ENCODE measurements at regions not wholly inside any gene's neighbourhood (a gene's known extent, or its start where the extent isn't known, plus 50 kb on each side); places are given as distances from the start of the nearest gene placed in this dataset.

DNA sequence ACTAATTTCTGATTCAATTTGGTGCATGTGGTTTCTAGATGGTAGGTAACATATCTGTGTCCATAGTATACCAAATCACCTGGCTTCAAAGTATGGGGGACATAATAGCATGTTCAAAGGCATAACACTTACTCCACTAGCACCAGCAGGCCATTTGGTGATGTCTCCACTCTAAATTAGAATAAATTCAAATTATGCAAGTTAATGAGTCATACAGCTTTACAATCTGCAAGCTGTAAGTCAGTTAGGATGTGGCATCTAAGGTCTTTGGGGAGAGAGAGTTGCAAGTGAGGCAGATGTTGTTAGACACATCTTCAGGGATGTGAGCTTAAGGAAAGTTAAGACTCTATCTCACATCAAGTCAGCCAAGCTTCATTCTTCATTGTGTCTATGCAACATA is 506.4 kb upstream of the GRM3 start:
- Histone ChIP-seq H3K4me1 (no peaks in the 10 kb centered on the region), H3K4me3 (no peak overlapping the region), H3K27ac (no peak overlapping the region), H3K36me3 (no peaks in the 10 kb centered on the region), H3K9me3 (peaks cover 0 to 11% (median 0%) of the 10 kb centered on the region in 12 donors), H3K27me3 (no peaks in the 10 kb centered on the region)
- DNase-seq (no peak), ATAC-seq (no peak)
- intact Hi-C loops (cut with DNase I): loop anchor here in 1 of 10 donors (1.0 kb wide), 1 partner anchor 8 kb away; no protein-coding TSS in a partner anchor
- TF ChIP-seq CTCF (IDR thresholded peaks at IDR 0.05): no peak
- no peak for TF ChIP-seq POLR2A (IDR thresholded peaks at IDR 0.05)

DNA sequence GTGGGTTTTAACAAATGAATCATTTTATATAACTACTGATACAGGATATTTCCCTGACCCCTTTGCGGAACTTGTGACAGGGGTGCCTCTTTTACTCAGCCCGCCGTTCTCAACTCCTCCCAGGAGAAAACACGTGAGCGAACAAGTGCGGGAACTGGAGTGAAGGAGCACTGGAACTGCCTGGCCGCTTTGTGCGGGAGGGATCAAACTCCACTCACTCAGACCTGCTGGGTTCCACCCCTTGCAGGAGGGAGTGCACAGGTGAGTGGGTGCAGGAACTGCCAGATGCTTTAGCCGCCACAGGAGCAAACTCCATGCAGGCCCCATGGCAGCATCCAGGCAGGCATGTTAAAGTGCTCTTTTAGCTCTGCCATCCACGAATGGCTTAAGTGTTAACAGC is 513.4 kb upstream of the GRM3 start:
- no peak overlapping the region for H3K4me3 ChIP-seq
- TF ChIP-seq POLR2A (IDR thresholded peaks at IDR 0.05): no peak
- TF ChIP-seq CTCF (IDR thresholded peaks at IDR 0.05): no peak
- no peaks in the 10 kb centered on the region for H3K27me3 ChIP-seq
- intact Hi-C loops (cut with DNase I): no loop called here
- WGBS, 4 donors: 84 to 97% (median 89%) methylated on average over 8 to 10 of the region's 10 CpGs
- ATAC-seq: no peak
- H3K27ac ChIP-seq: no peak overlapping the region
- peak in 1 of 5 donors; percentile 53 for DNase-seq
- H3K9me3 ChIP-seq: peaks cover 0 to 11% (median 0%) of the 10 kb centered on the region in 12 donors
- no peaks in the 10 kb centered on the region for H3K36me3 ChIP-seq
- H3K4me1 ChIP-seq: no peaks in the 10 kb centered on the region

DNA sequence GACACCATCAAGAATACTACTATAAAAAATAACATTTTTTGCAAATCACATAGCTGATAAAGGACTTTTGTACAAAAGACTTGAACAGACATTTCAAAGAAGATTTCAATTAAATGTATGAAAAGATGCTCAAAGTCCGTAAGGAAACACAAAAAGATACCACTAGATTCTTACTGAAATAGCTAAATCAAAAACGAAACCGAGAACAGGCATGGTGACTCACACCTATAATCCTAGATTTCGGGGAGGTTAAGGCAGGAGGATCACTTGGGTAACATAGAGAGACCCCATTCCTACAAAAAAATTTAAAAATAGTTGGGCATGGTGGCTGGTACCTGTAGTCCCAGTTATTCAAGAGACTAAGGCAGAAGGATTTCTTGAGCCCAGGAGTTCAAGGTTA is 520.2 kb upstream of the GRM3 start:
- no peak for DNase-seq
- no peaks in the 10 kb centered on the region for H3K36me3 ChIP-seq
- H3K27ac ChIP-seq: no peak overlapping the region
- no peak for TF ChIP-seq POLR2A (IDR thresholded peaks at IDR 0.05)
- no peak for TF ChIP-seq CTCF (IDR thresholded peaks at IDR 0.05)
- no peak overlapping the region for H3K4me3 ChIP-seq
- H3K4me1 ChIP-seq: no peaks in the 10 kb centered on the region
- ATAC-seq: no peak
- WGBS, 4 donors: 74 to 84% (median 79%) methylated on average over 4 of the region's 4 CpGs
- intact Hi-C loops (cut with DNase I): no loop called here
- no peaks in the 10 kb centered on the region for H3K27me3 ChIP-seq
- peaks cover 0 to 15% (median 0%) of the 10 kb centered on the region in 12 donors for H3K9me3 ChIP-seq

GRCh38 chr7:86094166-86094669 is 549.5 kb upstream of the GRM3 start:
- Histone ChIP-seq H3K27me3 (no peaks in the 10 kb centered on the region), H3K4me3 (no peak overlapping the region), H3K27ac (no peak overlapping the region), H3K4me1 (no peaks in the 10 kb centered on the region), H3K36me3 (no peaks in the 10 kb centered on the region), H3K9me3 (peaks cover 0 to 17% (median 1%) of the 10 kb centered on the region in 12 donors)
- intact Hi-C loops (cut with DNase I): no loop called here
- 41 to 63% (median 61%) methylated on average over 1 of the region's 1 CpG for WGBS, 4 donors
- ATAC-seq (no peak), DNase-seq (no peak)
- TF ChIP-seq POLR2A (IDR thresholded peaks at IDR 0.05): no peak
- no peak for TF ChIP-seq CTCF (IDR thresholded peaks at IDR 0.05)

All from heart left ventricle (tissue), 16 donors.